GM12878 (cell line): ENCODE measurements at regions not wholly inside any gene's neighbourhood (a gene's known extent, or its start where the extent isn't known, plus 50 kb on each side); places are given as distances from the start of the nearest gene placed in this dataset.

Experiments
- ATAC-seq: fragments of 200-7000 bp; cut with Tn5 transposase; 3 replicates; pipeline ENCODE4 v1.9.1; 2020; ENCODE audit warnings: mild to moderate bottlenecking, moderate library complexity
- BruUV-seq: library from RNA; stranded (reverse); fragments of 400-500 nt; replicated peaks from 2 replicates; lab custom pipeline; 2021; lab: Mats Ljungman, UMichigan
- CTCF ChIA-PET: fragments of 300-600 bp; sonication (Branson Sonifier 250); formaldehyde crosslinking; extraction: SDS; loops from one replicate; lab custom pipeline; 2021; ENCODE audit warnings: inconsistent platforms; lab: Yijun Ruan, JAX
- POLR2A ChIA-PET: fragments of 350-600 bp; formaldehyde crosslinking; extraction: SDS; loops from one replicate; lab custom pipeline; 2021; ENCODE audit warnings: inconsistent platforms; lab: Charles Lee
- RAD21 ChIA-PET: fragments of 300-600 bp; sonication (Branson Sonifier 250); formaldehyde crosslinking; loops from one replicate; lab custom pipeline; 2023; ENCODE audit warnings: antibody characterized with exemption; ENCODE audit not compliant: unreplicated experiment; lab: Charles Lee
- SMC1A ChIA-PET: fragments of 300-600 bp; sonication (Branson Sonifier 250); formaldehyde crosslinking; loops from one replicate; lab custom pipeline; 2023; ENCODE audit not compliant: unreplicated experiment, uncharacterized antibody; lab: Charles Lee
- DNase-seq: peaks from one replicate; pipeline ENCODE4 v3.0.0-alpha.2; 2011; ENCODE audit warnings: low read depth, low spot score
- FAIRE-seq: peaks from 3 replicates; lab custom pipeline; 2011; peaks lifted over from hg19 to GRCh38; lab: Jason Lieb, UNC
- H2AFZ ChIP-seq: 2 replicates; pipeline ENCODE4 v1.6.0; 2011; ENCODE audit warnings: low read depth, low read length, control low read depth; ENCODE audit not compliant: control insufficient read depth
- H3K27ac ChIP-seq: 2 replicates; pipeline ENCODE4 v1.5.1; 2011; ENCODE audit warnings: control low read depth; ENCODE audit not compliant: control insufficient read depth, insufficient read depth
- H3K27me3 ChIP-seq, 2 experiments: replicated peaks in 1 of 2; 2 replicates each; pipeline versions ENCODE4 v1.6.0 to v1.6.1; 2011; ENCODE audit warnings: low read length in 1 of 2; ENCODE audit not compliant: control insufficient read depth in 2 of 2, insufficient read depth in 2 of 2
- H3K36me3 ChIP-seq, 2 experiments: 2 replicates each; pipeline ENCODE4 v1.5.1; 2011; ENCODE audit warnings: low read length in 1 of 2; ENCODE audit not compliant: control insufficient read depth in 2 of 2, insufficient read depth in 2 of 2
- H3K4me1 ChIP-seq: 2 replicates; pipeline ENCODE4 v1.6.1; 2011; ENCODE audit warnings: mild to moderate bottlenecking, low read length, moderate library complexity, mixed read lengths; ENCODE audit not compliant: control insufficient read depth, insufficient read depth
- H3K4me2 ChIP-seq: 2 replicates; pipeline ENCODE4 v1.6.0; 2011; ENCODE audit warnings: control low read depth; ENCODE audit not compliant: control insufficient read depth, insufficient read depth
- H3K4me3 ChIP-seq: fragments of 200-600 bp; sonication (generic); 2 replicates; pipeline ENCODE4 v1.5.1; 2016
- H3K79me2 ChIP-seq: 2 replicates; pipeline ENCODE4 v1.6.0; 2011; ENCODE audit warnings: low read length; ENCODE audit not compliant: control insufficient read depth, insufficient read depth
- H3K9ac ChIP-seq: 2 replicates; pipeline ENCODE4 v1.8.0; 2011; ENCODE audit warnings: low read length, control low read depth, mixed read lengths; ENCODE audit not compliant: control insufficient read depth, insufficient read depth
- H3K9me3 ChIP-seq: replicated peaks from 3 replicates; pipeline ENCODE4 v1.5.1; 2011; ENCODE audit warnings: mild to moderate bottlenecking, low read length; ENCODE audit not compliant: control insufficient read depth, insufficient read depth
- H4K20me1 ChIP-seq: 2 replicates; pipeline ENCODE4 v1.6.0; 2011; ENCODE audit not compliant: control insufficient read depth, insufficient read depth
- EED ChIP-seq: sonication (generic); IDR thresholded peaks from 2 replicates; pipeline ENCODE4 v1.6.1; 2016; ENCODE audit warnings: antibody characterized with exemption, low read depth
- ETV6 ChIP-seq, 2 experiments: fragments of 450-650 bp in 1 of 2; IDR thresholded peaks in 1 of 2; conservative IDR thresholded peaks in 1 of 2; 2 replicates each; pipeline ENCODE4 v1.6.1; 2014; ENCODE audit warnings: antibody characterized with exemption in 1 of 2, borderline replicate concordance in 1 of 2, low read depth in 1 of 2, mild to moderate bottlenecking in 1 of 2, moderate library complexity in 1 of 2
- MEF2A ChIP-seq: IDR thresholded peaks from 2 replicates; pipeline ENCODE4 v1.6.1; 2011; ENCODE audit warnings: low read depth, mild to moderate bottlenecking, low read length, moderate library complexity; ENCODE audit not compliant: insufficient read depth
- ZNF217 ChIP-seq: fragments of 450-650 bp; IDR thresholded peaks from 2 replicates; pipeline ENCODE4 v1.6.1; 2017; ENCODE audit warnings: antibody characterized with exemption, mild to moderate bottlenecking
- WGBS: methylation state at CpG from one replicate; pipeline ENCODE4 v1.1.6; 2016; ENCODE audit warnings: low lambda C conversion rate; ENCODE audit not compliant: insufficient replicate concordance, insufficient coverage; ENCODE audit errors: missing lambda C conversion rate; 5-methylcytosine and 5-hydroxymethylcytosine counted together
- in situ Hi-C: fragments of 300-500 bp; cut with MboI; formaldehyde crosslinking; loops from 9 replicates; pipeline ENCODE4 v1.14.3; 2018; ENCODE audit warnings: mixed read lengths
- intact Hi-C: fragments of 100-400 bp; cut with micrococcal nuclease; formaldehyde crosslinking; loops from one replicate; pipeline ENCODE4 v1.14.2; 2022; ENCODE audit not compliant: unreplicated experiment
- TF ChIP-seq, protein P1 (sequence below): fragments of 450-650 bp; IDR thresholded peaks from 2 replicates; pipeline ENCODE4 v1.6.1; 2016; ENCODE audit warnings: mild to moderate bottlenecking
- TF ChIP-seq, protein P2 (sequence below): fragments of 450-650 bp; IDR thresholded peaks from 2 replicates; pipeline ENCODE4 v1.6.1; 2017; ENCODE audit warnings: low read depth, mild to moderate bottlenecking, moderate library complexity

DNA sequence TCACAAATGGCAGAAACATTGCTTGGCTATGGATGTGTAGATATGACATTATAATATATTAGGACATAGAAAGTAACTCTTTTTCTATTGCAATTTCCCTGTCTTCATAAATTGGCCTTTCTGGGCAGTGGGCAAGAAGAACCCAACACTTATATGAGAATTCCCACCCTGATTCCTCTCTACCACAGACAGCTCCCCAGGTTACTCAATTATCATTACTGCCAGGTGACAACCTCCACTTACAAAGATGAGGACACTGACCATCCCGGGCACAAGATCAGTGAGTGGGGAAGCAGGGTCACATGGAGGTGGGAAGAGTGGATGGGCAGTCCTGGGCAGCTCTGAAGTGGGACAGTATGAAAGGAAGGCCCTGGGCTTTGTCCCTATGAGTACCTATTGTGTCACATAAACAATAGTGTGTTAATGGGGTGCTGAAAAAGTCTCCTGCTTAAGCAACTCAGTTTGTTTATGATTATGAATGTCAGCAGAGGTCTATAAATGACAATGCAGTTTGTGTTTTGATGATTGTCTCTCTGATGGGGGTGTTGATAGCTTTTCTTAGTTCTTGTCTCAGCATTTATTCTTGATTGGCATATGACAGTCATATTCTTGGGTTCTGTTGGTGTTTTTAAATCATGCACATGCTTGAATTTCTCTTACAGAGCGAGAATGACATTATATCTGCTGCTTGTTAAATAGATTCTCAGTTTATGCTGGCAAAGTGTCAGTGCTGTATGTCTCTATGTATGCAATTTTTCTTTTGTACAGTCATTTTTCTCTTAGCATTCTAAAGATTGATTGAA, 99.9 kb downstream of the SLIT2 start (continued):
- TF ChIP-seq, protein P1, sequence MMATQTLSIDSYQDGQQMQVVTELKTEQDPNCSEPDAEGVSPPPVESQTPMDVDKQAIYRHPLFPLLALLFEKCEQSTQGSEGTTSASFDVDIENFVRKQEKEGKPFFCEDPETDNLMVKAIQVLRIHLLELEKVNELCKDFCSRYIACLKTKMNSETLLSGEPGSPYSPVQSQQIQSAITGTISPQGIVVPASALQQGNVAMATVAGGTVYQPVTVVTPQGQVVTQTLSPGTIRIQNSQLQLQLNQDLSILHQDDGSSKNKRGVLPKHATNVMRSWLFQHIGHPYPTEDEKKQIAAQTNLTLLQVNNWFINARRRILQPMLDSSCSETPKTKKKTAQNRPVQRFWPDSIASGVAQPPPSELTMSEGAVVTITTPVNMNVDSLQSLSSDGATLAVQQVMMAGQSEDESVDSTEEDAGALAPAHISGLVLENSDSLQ = no peak

DNA sequence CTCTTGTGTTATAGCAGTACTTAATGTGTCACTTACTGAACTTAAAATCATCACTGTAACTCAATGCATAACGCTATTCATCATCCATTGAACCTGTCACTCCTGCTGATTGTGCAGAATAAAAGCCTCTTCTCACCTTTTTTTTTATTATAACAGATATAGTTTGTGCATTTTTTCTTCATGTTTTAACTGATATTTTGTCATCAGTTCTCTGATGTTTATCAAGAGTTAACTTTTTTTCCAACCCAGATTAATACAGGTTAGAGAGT, 100.4 kb downstream of the SLIT2 start:
- SMC1A ChIA-PET = no interaction called here
- Histone ChIP-seq H2AFZ (no peak overlapping the region), H3K9ac (no peak overlapping the region), H3K79me2 (no peaks in the 10 kb centered on the region), H3K4me3 (no peak overlapping the region), H3K27me3 (no peaks in the 10 kb centered on the region), H3K9me3 (no peaks in the 10 kb centered on the region), H3K27ac (no peak overlapping the region), H3K4me1 (no peaks in the 10 kb centered on the region), H3K4me2 (no peak overlapping the region), H4K20me1 (no peaks in the 10 kb centered on the region), H3K36me3 (no peaks in the 10 kb centered on the region)
- no peak for DNase-seq
- TF ChIP-seq, protein P2, sequence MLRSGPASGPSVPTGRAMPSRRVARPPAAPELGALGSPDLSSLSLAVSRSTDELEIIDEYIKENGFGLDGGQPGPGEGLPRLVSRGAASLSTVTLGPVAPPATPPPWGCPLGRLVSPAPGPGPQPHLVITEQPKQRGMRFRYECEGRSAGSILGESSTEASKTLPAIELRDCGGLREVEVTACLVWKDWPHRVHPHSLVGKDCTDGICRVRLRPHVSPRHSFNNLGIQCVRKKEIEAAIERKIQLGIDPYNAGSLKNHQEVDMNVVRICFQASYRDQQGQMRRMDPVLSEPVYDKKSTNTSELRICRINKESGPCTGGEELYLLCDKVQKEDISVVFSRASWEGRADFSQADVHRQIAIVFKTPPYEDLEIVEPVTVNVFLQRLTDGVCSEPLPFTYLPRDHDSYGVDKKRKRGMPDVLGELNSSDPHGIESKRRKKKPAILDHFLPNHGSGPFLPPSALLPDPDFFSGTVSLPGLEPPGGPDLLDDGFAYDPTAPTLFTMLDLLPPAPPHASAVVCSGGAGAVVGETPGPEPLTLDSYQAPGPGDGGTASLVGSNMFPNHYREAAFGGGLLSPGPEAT = no peak
- TF ChIP-seq MEF2A = no peak
- no peak for TF ChIP-seq ETV6 (conservative IDR thresholded peaks at IDR 0.05 in 1 of 2, IDR thresholded peaks at IDR 0.05 in 1 of 2; ENCODE audit: borderline replicate concordance in 1 of 2, low read depth in 1 of 2)
- TF ChIP-seq EED = no peak
- TF ChIP-seq ZNF217 = no peak
- 0% methylated on average over 1 of the region's 1 CpG for WGBS
- RAD21 ChIA-PET = no interaction called here
- CTCF ChIA-PET = no interaction called here
- FAIRE-seq = no peak
- intact Hi-C loops = no loop called here
- POLR2A ChIA-PET = no interaction called here
- ATAC-seq = no peak
- BruUV-seq = no TSS peak
- in situ Hi-C loops = no loop called here
